ENCODE measurements at regions not wholly inside any gene's neighbourhood (a gene's known extent, or its start where the extent isn't known, plus 50 kb on each side); places are given as distances from the start of the nearest gene placed in this dataset.
"Not testable (repeated sequence)": the region's sequence is repeated elsewhere in the genome, so short reads cannot be mapped to it uniquely, and the experiment has no call there.

GRCh38 chr21:6561578-6561977, 3959.8 kb upstream of the TPTE start:
- not testable (repeated sequence) for H3K4me3 ChIP-seq (ENCODE audit: low read depth, low read length); H3K36me3 ChIP-seq (ENCODE audit: control insufficient read depth, insufficient read depth, low read length); H3K9me3 ChIP-seq (ENCODE audit: control insufficient read depth, insufficient read depth, low read depth, low read length); H3K27me3 ChIP-seq (ENCODE audit: control insufficient read depth, insufficient read depth, low read length); H3K4me1 ChIP-seq (ENCODE audit: control insufficient read depth, insufficient read depth, low read length); H3K27ac ChIP-seq (ENCODE audit: low read depth, low read length); H3K9ac ChIP-seq (ENCODE audit: low read length)

GRCh38 chr21:6564543-6565166, 3956.7 kb upstream of the TPTE start:
- not testable (repeated sequence) for H3K27me3 ChIP-seq (ENCODE audit: control insufficient read depth, insufficient read depth, low read length); H3K27ac ChIP-seq (ENCODE audit: low read depth, low read length); H3K9ac ChIP-seq (ENCODE audit: low read length); H3K9me3 ChIP-seq (ENCODE audit: control insufficient read depth, insufficient read depth, low read depth, low read length); H3K4me1 ChIP-seq (ENCODE audit: control insufficient read depth, insufficient read depth, low read length); H3K36me3 ChIP-seq (ENCODE audit: control insufficient read depth, insufficient read depth, low read length); H3K4me3 ChIP-seq (ENCODE audit: low read depth, low read length)

GRCh38 chr21:6565190-6566094, 3955.9 kb upstream of the TPTE start:
- not testable (repeated sequence) for H3K36me3 ChIP-seq (ENCODE audit: control insufficient read depth, insufficient read depth, low read length); H3K9me3 ChIP-seq (ENCODE audit: control insufficient read depth, insufficient read depth, low read depth, low read length); H3K27me3 ChIP-seq (ENCODE audit: control insufficient read depth, insufficient read depth, low read length); H3K27ac ChIP-seq (ENCODE audit: low read depth, low read length); H3K4me3 ChIP-seq (ENCODE audit: low read depth, low read length); H3K9ac ChIP-seq (ENCODE audit: low read length); H3K4me1 ChIP-seq (ENCODE audit: control insufficient read depth, insufficient read depth, low read length)

GRCh38 chr21:6567542-6567941, 3953.8 kb upstream of the TPTE start:
- H3K27me3 ChIP-seq (ENCODE audit: control insufficient read depth, insufficient read depth, low read length); H3K9ac ChIP-seq (ENCODE audit: low read length); H3K4me3 ChIP-seq (ENCODE audit: low read depth, low read length); H3K36me3 ChIP-seq (ENCODE audit: control insufficient read depth, insufficient read depth, low read length); H3K9me3 ChIP-seq (ENCODE audit: control insufficient read depth, insufficient read depth, low read depth, low read length); H3K4me1 ChIP-seq (ENCODE audit: control insufficient read depth, insufficient read depth, low read length); H3K27ac ChIP-seq (ENCODE audit: low read depth, low read length): not testable (repeated sequence)

GRCh38 chr21:6569152-6569551, 3952.2 kb upstream of the TPTE start:
- H3K4me1 ChIP-seq (ENCODE audit: control insufficient read depth, insufficient read depth, low read length); H3K9ac ChIP-seq (ENCODE audit: low read length); H3K9me3 ChIP-seq (ENCODE audit: control insufficient read depth, insufficient read depth, low read depth, low read length); H3K27me3 ChIP-seq (ENCODE audit: control insufficient read depth, insufficient read depth, low read length); H3K27ac ChIP-seq (ENCODE audit: low read depth, low read length); H3K36me3 ChIP-seq (ENCODE audit: control insufficient read depth, insufficient read depth, low read length); H3K4me3 ChIP-seq (ENCODE audit: low read depth, low read length): not testable (repeated sequence)

- H3K9ac ChIP-seq (ENCODE audit: low read length); H3K27ac ChIP-seq (ENCODE audit: low read depth, low read length); H3K27me3 ChIP-seq (ENCODE audit: control insufficient read depth, insufficient read depth, low read length); H3K4me3 ChIP-seq (ENCODE audit: low read depth, low read length); H3K36me3 ChIP-seq (ENCODE audit: control insufficient read depth, insufficient read depth, low read length); H3K9me3 ChIP-seq (ENCODE audit: control insufficient read depth, insufficient read depth, low read depth, low read length); H3K4me1 ChIP-seq (ENCODE audit: control insufficient read depth, insufficient read depth, low read length): not testable (repeated sequence)
Measured at GRCh38 chr21:6569587-6570392, 3951.6 kb upstream of the TPTE start.

- H3K36me3 ChIP-seq (ENCODE audit: control insufficient read depth, insufficient read depth, low read length); H3K9me3 ChIP-seq (ENCODE audit: control insufficient read depth, insufficient read depth, low read depth, low read length); H3K4me3 ChIP-seq (ENCODE audit: low read depth, low read length); H3K27me3 ChIP-seq (ENCODE audit: control insufficient read depth, insufficient read depth, low read length); H3K4me1 ChIP-seq (ENCODE audit: control insufficient read depth, insufficient read depth, low read length); H3K9ac ChIP-seq (ENCODE audit: low read length); H3K27ac ChIP-seq (ENCODE audit: low read depth, low read length): not testable (repeated sequence)
Measured at GRCh38 chr21:6570700-6571368, 3950.5 kb upstream of the TPTE start.

GRCh38 chr21:6573576-6573975, 3947.8 kb upstream of the TPTE start:
- not testable (repeated sequence) for H3K9me3 ChIP-seq (ENCODE audit: control insufficient read depth, insufficient read depth, low read depth, low read length); H3K4me3 ChIP-seq (ENCODE audit: low read depth, low read length); H3K27ac ChIP-seq (ENCODE audit: low read depth, low read length); H3K36me3 ChIP-seq (ENCODE audit: control insufficient read depth, insufficient read depth, low read length); H3K27me3 ChIP-seq (ENCODE audit: control insufficient read depth, insufficient read depth, low read length); H3K9ac ChIP-seq (ENCODE audit: low read length); H3K4me1 ChIP-seq (ENCODE audit: control insufficient read depth, insufficient read depth, low read length)

GRCh38 chr21:6579801-6580200, 3941.6 kb upstream of the TPTE start:
- H3K4me3 ChIP-seq (ENCODE audit: low read depth, low read length); H3K9me3 ChIP-seq (ENCODE audit: control insufficient read depth, insufficient read depth, low read depth, low read length); H3K4me1 ChIP-seq (ENCODE audit: control insufficient read depth, insufficient read depth, low read length); H3K9ac ChIP-seq (ENCODE audit: low read length); H3K27ac ChIP-seq (ENCODE audit: low read depth, low read length); H3K27me3 ChIP-seq (ENCODE audit: control insufficient read depth, insufficient read depth, low read length); H3K36me3 ChIP-seq (ENCODE audit: control insufficient read depth, insufficient read depth, low read length): not testable (repeated sequence)

Measured in HUES6 (cell line).